IPS DF 4.7 (cell line): ENCODE measurements at regions not wholly inside any gene's neighbourhood (a gene's known extent, or its start where the extent isn't known, plus 50 kb on each side); places are given as distances from the start of the nearest gene placed in this dataset.

Source experiments
- DNase-seq: peaks from one replicate; pipeline ENCODE4 v3.0.0-alpha.2; 2013; ENCODE audit warnings: low spot score; ENCODE audit errors: extremely low read depth

DNA sequence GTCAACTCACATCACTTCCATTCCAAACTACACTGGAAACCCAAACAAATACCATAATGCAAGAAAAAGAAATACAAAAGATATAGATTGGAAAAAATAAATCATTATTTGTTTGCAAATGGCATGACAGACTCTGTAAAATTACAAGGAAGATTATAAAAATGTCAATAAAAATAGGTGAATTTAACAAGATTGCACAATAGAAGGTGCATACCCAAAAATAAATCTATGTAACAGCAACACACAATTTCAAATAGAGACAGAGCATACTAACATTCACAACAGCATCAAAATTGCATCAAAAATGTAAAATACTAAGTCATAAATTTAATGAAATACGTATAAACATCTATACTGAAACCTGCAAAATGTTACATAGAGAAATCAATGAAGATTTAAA lies 1140.0 kb upstream of the GJE1 start:
- DNase-seq = no peak

DNA sequence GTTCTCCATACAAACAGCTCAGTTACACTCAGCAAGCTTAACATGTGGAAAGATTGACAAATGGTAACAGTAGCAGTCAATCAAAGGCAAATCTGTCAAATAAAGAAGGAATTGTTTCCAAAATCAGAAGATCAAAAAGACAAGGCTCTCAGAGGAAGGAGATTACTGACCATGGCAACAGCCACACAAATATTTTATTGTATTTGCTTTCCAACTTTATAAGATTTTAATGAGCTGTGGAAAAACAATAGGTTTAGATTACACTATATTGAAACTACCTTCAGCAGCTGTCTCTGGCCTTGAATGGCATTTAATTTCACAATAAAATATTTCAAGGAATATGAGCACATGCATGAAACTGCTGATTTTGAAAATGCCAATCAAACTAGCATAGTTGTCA lies 1143.9 kb upstream of the GJE1 start:
- no peak for DNase-seq

DNA sequence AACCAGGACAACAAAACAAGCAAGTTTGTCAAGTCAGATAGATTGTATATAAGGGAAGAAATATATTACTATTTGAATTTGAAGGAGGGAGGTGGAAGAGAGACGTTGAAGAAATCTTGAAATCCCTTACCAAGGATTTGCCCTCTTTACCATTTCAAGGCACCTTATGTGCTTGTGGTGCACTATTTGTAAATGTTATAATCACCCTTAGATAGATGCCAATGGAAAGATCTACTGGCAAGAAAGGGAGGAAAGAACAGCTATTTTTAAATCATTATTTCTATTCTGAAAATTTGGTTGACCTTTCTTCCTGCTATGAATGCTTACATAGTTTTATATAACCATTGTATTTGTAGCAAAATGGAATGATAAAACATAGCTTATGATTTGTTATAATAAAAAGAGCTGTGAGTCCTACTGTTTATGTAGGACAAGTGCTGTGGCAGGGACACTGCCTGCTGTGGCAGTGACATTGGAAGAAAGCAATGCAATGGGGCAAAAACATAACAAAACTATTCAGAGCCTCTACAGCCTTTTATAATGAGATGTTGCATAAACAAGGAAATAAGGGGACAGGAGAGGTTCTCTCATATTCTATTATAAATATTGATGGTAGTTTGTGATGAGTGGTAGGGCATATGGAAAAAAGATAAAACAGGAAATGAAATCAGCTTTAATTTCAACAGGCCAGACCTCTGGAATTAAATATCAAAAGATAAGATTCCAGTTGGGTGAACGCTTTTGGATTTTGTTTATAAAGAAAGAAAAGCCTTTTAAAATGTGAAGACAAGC lies 1145.2 kb upstream of the GJE1 start:
- no peak for DNase-seq

DNA sequence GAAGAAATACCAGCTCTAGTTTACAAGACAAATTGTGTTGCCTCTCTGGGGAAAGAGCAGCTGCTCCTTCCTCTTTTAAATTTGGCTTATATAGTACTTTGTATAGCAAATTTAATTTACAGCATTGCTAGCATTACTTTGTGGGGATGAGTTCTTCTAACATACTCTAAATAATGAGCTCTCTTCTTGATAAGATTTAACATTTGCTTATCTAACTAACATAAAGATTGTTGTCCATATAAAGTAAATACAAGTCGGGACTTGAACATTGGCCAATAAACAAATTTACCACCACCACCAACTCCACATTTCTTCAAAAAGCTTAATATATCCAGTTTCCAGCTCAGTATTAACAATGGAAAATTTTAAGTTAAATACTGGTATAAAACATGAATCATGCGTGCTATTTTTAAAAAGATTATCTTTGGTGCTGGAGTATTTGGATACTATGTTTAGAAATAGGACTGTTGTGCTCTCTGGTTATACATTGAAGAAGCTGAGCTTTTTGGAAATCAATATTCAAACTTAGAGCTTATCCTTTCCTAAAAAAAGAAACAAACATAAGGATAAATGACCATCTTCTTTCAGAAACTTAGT lies 1146.9 kb upstream of the GJE1 start:
- no peak for DNase-seq

DNA sequence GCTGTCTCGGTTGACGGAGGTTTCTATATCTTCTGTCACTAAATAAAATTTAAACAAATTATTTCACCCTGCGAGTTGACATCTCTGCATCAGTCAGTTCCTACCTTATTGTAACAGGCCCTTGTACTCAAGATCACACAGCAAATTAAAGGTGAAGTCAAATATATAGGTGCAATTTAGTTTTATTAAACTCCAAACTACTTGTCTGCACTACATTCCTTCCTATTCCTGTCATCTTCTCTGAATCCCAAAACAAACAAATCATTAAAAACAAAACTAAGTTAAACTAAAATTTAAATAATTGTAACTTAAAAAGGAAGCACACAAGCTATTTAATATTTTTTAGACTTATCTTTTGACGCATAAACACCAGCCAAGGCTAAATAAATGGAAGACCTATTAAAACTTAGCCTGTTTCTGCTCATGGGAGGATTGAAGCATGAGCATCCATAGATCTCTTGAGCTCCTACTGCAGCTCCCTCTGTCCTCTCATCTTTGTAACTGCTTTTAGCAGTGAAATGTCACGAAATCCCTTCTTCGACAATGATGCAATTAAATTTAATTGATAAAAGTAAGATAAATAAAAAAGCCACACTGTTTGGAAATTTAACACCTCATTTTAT lies 1152.3 kb upstream of the GJE1 start:
- DNase-seq = no peak

DNA sequence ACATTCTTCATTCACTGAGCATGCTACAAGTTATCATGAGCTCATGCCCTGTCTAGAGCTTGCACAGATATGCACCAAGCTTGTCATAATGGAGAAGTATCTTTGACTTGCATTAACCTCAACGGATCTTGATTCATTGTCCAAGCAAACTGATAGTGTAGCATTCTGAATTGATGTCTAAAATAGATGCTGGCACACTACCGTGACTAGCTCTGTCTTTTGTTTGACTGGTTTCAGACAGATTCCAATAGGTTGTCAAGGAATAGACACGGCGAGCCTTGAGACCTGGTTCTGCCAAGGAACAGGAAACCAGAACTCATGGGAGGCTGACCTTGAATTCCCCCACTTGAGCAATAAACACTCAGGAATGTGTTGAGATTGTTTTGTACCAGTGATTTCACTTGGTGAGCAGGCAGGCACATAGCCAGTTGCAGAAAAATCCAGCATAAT lies 1153.1 kb upstream of the GJE1 start:
- no peak for DNase-seq

DNA sequence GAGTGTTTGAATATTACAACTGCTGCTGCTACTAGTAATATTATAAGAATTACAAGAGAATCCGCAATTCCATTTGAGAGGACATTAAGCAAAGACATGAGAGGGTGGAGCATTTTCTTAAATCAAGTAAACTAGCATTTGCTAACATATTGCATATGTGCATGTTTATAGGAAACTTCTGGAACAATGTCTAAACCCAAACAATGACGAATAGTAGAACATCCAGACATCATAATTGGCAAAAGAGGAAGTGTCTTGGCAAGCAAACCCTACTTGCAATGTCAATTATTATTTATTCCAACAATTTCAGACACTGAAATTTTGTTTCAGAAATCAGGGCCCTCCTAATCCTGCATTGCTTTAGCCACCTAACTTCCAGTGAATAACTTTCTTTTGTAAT lies 1155.3 kb upstream of the GJE1 start:
- DNase-seq = no peak

DNA sequence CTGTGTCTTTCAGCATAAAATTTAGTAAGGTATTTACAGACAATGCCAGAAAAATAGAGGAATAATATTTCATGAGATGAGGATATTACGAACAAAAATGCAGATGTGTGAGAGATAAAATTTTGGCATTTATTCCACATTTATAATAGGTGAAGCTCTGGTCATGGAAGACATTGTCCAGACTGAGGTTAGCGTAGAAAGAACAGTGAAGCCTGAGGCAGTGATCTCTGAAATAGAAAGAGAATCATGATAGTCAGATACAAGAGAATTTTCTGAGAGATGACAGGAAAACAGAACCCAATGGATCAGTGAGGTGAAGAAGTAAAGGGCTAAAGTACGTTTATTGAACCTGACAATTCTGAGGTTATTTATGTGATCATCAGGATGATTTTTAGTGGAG lies 1155.9 kb upstream of the GJE1 start:
- DNase-seq = no peak

DNA sequence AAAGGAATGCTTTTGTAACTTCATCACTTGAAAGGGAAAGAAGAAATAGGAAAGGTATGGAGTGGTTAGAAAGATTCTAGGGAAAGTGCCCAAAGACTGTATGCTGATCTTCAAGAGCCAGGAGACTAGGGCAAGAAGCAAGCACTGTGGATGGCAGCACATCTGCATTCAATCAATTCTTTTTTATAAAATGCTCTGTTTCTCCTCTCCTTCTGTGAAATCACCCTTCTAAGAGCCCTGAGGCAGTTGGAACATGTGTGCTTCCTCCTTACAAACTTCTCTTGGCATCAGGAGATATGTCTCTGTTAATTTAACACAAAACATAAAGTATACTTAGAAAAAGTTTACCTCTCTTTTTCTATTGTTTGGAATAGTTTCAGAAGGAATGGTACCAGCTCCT lies 1162.2 kb upstream of the GJE1 start:
- no peak for DNase-seq

DNA sequence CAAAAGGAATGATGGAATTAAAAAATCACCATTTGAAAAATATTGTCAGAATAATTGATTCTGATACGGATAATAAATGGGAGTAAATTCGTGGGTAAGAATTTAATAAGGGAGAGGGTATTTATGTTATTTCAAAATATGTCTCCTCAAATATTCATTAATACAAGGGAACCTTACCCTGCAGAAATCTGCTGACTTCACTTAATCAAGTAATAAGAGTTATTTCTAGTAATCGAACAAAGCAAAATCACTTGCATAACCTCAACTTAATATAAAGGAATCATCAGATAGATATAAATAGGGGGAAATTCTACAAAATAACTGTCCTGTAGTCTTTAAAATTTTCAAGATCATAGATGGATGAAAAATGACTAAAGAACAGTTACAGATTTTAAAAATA lies 1164.7 kb upstream of the GJE1 start:
- no peak for DNase-seq

DNA sequence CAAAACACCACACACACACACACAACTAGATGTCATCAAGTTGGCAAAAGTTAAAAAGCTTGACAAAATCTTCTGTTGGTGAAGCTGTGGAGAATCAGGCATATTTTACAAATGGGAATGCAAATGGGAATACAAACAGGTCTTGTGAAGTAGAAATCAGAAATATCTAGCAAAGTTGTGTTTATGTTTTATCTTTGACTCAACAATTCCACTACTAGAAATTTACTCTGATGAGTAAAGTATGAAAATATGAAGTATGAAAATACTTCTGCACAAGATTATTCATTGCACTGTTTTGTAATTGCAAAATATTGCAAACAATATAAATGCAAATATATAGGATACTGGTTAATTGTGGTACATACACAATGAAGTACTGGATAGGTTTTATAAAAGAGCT lies 1166.0 kb upstream of the GJE1 start:
- no peak for DNase-seq

DNA sequence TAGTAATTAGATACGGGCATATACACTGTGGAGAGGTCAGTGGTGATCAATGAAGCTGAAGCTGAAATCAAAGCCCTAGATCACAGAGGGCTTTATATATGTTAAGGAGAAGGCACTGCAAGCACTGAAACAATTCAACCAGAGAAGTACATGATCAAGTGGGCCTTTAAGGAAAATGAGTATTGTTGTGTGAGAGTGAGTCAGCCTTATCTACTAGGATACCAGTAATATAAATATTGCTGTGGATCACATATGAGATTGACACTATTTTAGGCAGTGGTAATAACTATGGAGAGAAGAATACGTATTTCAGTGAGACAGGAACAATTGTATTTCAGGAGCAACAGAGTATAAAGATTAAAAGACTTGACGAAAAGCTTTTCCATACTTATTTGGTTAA lies 1172.2 kb upstream of the GJE1 start:
- DNase-seq = no peak

DNA sequence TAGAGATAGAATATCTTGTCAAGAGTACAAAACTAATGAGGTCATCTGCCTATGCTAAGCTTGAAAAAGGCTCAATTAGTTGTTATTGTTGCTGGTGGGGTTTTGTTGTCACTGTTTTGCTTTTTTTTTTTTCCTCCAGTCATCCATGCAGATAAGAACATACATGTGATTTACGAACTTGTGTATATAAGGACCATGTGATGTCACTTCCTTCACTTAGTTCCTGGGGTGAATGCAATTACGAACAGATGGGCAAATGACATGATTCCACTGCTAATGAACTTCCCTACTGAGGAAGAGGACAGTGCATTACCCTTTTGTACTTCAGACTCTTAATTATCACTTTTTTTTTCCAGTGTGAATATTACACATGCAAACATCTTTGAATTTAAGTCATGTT lies 1175.3 kb upstream of the GJE1 start:
- DNase-seq = no peak

DNA sequence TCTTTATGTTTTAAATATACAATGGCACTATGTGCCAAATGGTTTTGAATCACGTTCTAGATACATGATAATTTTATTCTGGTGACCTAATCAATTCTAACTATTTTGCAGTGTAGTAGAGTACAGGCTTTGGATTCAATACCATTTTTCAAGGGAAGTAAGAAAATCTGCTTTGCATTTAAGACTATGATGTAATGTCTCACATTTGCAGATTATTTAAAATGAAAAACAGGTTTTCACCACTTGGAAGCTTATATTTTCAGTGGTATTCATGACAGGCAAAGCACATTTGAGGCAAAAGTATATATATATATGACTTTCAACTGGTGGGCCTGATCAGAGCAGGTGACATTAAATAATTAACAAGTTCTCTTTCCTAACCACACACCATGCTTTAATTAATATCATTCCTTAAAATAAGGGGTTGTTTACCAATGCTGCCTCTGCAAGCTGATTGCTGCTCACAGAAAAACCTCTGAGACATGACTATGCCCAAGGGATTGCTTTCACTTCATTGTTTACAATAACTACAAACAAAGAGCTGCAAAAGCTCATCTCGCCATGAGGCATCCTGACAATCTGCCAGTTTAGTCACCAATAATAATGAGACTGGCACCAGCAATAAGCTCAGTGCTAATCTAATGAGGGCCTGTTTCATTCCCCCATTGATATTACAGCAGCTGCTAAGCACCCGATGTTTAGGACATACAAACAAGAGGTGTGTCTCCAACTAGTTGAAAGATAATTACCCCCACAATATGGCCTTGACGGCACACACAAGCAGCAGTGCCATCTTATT lies 1176.0 kb upstream of the GJE1 start:
- DNase-seq = no peak

DNA sequence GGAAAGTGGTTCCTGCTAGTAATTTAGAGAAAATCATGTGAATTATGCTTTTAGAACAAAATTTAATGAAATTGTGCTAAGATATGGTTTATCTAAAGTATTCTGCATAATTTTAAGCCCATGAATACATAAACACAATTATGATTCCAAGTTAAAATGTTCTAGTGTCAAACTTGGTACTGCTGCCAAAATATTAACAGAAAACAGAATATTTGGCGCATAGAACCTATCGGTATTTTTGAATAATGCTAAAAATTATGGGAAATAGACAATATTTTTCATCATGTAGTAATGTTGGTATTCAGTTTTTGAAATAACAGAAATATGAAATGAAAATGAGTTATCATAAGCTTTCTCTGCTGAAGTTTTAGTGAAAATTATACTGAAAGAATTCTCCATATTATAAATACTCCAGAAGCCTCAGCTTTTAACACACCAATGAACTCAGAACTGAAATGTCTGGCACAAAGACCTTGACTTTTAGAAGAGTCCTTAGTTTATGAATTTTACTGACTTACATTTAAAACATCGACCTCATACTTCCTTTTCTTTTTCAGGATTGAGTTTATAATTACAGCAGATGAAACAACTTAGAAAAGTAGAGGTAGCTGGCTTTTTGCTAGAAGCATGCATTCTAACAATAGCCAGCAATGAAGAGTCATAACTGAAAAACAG lies 1192.3 kb upstream of the GJE1 start:
- DNase-seq = no peak

DNA sequence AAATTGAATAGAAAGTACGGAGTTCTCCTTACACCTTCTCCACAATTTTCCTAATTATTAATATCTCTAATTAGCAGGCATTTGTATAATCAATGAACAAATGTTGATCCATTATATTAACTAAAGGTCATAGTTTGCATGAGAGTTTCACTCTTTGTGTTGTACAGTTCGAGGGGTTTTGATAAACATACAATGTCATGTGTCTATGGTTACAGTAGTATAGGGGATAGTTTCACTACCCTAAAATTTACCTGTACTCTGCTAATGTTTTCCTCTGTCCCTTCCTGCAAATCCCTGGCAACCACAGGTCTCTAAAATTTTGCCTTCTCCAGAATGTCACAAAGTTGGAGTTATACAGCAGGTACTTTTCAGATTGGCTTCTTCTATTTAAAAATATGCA lies 1199.8 kb upstream of the GJE1 start:
- no peak for DNase-seq

DNA sequence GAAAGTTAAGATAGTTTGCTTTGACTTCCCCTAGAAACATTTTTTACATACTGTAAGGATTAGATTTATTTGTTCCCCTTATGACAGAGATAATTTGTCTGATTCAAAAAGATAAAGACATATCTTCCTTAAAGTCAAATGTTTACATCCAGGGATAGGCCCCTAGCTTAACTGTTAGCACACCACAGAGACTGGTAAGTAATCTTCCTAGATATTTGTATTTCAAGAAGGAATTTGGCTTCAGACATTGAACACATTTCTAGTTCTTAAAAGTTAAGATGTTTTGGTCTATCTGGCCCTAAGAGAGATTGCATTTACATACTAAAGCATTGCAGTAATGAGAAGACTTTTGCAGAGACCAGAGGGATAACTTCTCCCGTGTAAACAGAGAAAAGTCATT lies 1201.1 kb upstream of the GJE1 start:
- no peak for DNase-seq

DNA sequence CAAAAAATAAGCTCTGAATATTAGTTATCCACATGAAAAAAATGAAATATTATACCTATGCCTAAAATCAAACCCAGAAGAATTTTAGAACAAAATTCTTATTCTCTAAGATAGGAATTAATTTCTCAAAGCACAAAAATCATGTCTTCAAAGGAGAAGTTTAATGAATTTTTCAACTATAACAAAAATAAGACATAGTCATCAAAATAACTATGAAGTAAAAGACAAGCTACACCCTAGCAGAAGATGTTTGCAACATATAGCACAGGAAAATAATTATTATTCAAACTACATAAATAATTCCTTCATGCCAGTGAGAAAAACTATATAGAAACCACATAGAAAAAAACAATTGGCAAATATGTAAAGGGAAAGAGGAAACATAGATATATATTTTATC lies 1203.6 kb upstream of the GJE1 start:
- no peak for DNase-seq

DNA sequence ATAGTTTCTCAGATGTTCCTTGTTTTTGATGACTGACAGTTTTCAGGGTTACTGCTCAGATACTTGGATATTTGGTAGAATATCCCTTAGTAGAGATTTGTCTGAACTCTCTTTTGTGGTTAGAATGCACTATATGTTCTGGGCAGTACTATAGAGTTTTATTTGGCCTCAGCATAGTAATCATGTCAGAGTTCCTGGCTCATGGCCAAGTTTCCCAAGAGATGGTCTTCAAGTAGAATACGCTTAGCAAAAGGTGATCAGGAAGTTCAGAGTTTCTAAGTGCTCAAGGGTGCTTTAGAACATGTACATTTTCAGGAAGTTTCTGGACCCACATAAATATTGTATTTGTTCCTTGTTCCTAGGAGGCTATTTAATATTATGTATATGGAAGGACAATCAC lies 1209.7 kb upstream of the GJE1 start:
- DNase-seq = no peak

DNA sequence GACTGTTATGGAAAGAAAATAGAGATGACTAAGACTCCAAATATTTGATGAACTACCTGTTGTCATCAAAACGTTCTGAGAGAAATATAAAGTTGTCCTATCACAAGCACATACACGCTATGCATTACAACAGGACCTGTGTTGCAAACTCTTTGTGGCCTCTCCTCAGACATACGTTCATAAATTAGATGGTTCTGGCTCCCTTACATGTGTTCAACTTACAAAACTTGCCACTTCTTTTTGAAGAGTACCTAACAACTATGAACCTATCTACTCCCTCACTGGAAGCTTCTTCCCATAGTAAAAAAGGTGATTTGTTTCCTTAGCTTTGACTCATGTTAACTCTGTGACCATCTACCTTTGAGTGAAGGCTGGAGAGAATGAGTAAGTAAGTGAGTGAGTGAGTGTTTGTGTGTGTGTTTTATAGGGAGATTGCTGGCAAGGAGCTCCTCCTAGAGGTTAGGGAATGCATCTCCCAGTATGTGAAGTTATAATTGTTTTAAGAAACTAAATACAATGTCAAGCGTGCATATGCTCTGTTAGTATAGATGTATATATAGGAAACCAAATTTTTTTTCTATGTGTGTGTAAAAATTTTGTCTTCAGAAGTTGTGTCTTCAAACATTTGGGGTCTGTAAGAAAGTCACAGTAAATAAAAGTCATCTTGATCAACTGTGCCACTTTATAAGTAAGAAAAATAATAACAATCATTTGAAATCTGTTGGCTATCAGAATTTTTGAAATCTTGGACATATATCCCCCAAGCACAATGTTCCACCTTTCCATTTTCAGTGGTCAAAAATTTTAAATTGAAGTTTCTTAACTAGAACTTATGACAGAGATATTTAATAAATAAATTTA lies 1211.1 kb upstream of the GJE1 start:
- DNase-seq = peak; percentile 19

DNA sequence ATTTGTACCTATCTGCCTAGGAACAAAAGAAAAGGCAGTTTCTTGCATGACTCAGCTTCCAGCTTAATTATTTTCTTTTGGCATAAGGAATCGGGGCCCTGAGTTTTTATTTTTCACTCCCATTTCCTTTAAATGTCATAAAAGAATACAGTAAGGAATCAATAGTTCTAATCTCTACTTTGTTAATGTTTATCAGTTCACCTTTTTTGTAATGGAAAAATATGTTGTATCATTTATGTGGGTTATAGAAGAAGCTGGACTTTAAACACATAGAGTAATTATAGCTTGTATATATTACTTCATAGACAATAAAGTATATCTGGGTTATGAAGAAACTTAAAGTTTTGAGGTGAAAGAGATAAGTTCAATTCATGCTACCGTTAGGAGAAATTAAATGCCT lies 1214.8 kb upstream of the GJE1 start:
- no peak for DNase-seq
